ENCODE measurements at regions not wholly inside any gene's neighbourhood (a gene's known extent, or its start where the extent isn't known, plus 50 kb on each side); places are given as distances from the start of the nearest gene placed in this dataset.

DNA sequence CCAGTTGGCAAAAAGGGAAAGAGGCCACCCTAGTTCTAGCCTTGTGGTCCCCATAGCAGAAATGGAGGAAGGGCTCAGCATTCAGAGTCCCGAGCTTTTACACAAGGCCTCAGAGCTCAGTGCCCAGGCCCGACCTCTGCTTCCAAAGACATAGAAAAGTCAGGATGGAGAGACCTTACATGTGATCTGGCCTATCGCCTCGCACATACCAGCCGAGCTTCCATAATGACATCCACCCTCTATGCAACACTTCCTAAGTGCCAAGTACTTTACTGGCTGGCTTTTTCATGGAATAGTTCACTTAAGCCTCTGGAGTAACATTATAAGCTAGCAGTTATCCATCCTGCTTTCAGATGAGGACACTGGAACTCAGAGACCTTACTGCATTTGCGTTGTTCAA is 275.9 kb downstream of the FAM43A start:
- no peak overlapping the region for H3K4ac ChIP-seq (ENCODE audit: low read depth, low read length)
- H3K27ac Mint-ChIP-seq: no peak overlapping the region

More for the DNA sequence above, 275.9 kb downstream of the FAM43A start:
- Histone ChIP-seq H4K91ac (ENCODE audit: insufficient read length, low read depth, low read length) (no peak overlapping the region), H2BK5ac (ENCODE audit: insufficient read length, low read length) (no peak overlapping the region), H3T11ph (ENCODE audit: low read length) (no peak overlapping the region), H2BK15ac (ENCODE audit: low read depth, low read length) (no peak overlapping the region), H2BK20ac (ENCODE audit: low read depth, low read length, poor library complexity, severe bottlenecking) (no peak overlapping the region), H3K18ac (ENCODE audit: insufficient read length, low read depth, low read length) (no peak overlapping the region), H4K20me1 (ENCODE audit: control insufficient read depth, insufficient read depth, insufficient read length) (no peaks in the 10 kb centered on the region), H3K4me2 (ENCODE audit: insufficient read depth, insufficient read length, low read length) (no peak overlapping the region), H3K79me1 (ENCODE audit: insufficient read depth, low read depth, low read length, poor library complexity, severe bottlenecking) (no peaks in the 10 kb centered on the region), H3K14ac (ENCODE audit: insufficient read depth, low read length) (no peak overlapping the region), H3K56ac (ENCODE audit: insufficient read length, low read depth, low read length) (no peak overlapping the region), H3K4me1 (ENCODE audit: insufficient read depth, low read length) (no peaks in the 10 kb centered on the region; the same call in 1 of the 2 replicates), H2BK12ac (ENCODE audit: insufficient read length, low read depth, low read length) (no peak overlapping the region), H3K27me3 (ENCODE audit: insufficient read depth, low read length) (no peaks in the 10 kb centered on the region), H2BK120ac (ENCODE audit: low read depth, low read length, poor library complexity, severe bottlenecking) (no peak overlapping the region), H2AFZ (ENCODE audit: low read length) (no peak overlapping the region), H4K5ac (ENCODE audit: insufficient read length, low read depth, low read length) (no peak overlapping the region), H3K9ac (ENCODE audit: extremely low read depth, insufficient read length, low read length) (no peak overlapping the region), H3K79me2 (ENCODE audit: insufficient read depth, low read length) (no peaks in the 10 kb centered on the region), H3K23me2 (ENCODE audit: insufficient read length, low read depth, low read length, poor library complexity, severe bottlenecking) (no peaks in the 10 kb centered on the region), H3K27ac (ENCODE audit: insufficient read length, low read depth, low read length) (no peak overlapping the region), H4K8ac (replicated peaks; ENCODE audit: insufficient read length, low read depth, low read length) (no peak overlapping the region), H3K23ac (ENCODE audit: insufficient read length, low read depth, low read length) (no peak overlapping the region), H3K9me3 (ENCODE audit: control insufficient read depth, low read depth, low read length) (no peaks in the 10 kb centered on the region), H2AK5ac (ENCODE audit: insufficient read length, low read length) (no peak overlapping the region)
- no peak for DNase-seq
- no CpG with 5 or more reads among the region's 6 CpGs for WGBS (ENCODE audit: extremely low coverage, insufficient read length, low lambda C conversion rate)
- peaks cover 3% of the 10 kb centered on the region; the same call in 1 of the 2 replicates for H3K27me3 Mint-ChIP-seq (ENCODE audit: low read depth)
- TF ChIP-seq, protein P1, sequence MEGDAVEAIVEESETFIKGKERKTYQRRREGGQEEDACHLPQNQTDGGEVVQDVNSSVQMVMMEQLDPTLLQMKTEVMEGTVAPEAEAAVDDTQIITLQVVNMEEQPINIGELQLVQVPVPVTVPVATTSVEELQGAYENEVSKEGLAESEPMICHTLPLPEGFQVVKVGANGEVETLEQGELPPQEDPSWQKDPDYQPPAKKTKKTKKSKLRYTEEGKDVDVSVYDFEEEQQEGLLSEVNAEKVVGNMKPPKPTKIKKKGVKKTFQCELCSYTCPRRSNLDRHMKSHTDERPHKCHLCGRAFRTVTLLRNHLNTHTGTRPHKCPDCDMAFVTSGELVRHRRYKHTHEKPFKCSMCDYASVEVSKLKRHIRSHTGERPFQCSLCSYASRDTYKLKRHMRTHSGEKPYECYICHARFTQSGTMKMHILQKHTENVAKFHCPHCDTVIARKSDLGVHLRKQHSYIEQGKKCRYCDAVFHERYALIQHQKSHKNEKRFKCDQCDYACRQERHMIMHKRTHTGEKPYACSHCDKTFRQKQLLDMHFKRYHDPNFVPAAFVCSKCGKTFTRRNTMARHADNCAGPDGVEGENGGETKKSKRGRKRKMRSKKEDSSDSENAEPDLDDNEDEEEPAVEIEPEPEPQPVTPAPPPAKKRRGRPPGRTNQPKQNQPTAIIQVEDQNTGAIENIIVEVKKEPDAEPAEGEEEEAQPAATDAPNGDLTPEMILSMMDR (conservative IDR thresholded peaks at IDR 0.05): no peak
- H3K4me3 Mint-ChIP-seq: no peak overlapping the region
- H3K4me1 Mint-ChIP-seq: peaks cover 0 to 3% of the 10 kb centered on the region in 2 experiments; a peak in 1 of 4 replicates
- no peaks in the 10 kb centered on the region for H3K36me3 Mint-ChIP-seq (ENCODE audit: insufficient read depth in 1 of 3, low read depth in 3 of 3)
- no peaks in the 10 kb centered on the region for H3K9me3 Mint-ChIP-seq
